ENCODE measurements at regions not wholly inside any gene's neighbourhood (a gene's known extent, or its start where the extent isn't known, plus 50 kb on each side); places are given as distances from the start of the nearest gene placed in this dataset.

DNA sequence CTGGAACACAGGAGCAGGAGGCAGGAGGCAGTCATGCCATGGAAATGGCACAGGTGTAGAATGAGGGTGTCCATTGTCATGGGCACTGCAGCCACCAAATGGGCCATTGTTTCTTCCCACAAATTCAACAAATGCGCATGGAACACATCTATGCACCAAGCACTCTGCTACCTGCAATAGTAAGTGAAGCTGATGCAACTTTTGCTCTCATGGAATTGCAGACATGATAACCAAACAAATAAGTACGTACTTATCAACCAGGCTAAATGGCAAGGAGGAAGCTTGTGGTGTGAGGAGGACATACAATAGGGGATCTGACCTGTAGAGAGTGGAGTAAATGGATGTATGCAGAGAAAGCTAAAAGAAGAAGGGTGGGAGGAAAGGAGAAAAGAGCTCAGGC, 116.8 kb downstream of the TRIM36 start:
- TF ChIP-seq POLR2AphosphoS5 (IDR thresholded peaks at IDR 0.05; ENCODE audit: borderline replicate concordance, low read depth, low read length): no peak
- TF ChIP-seq EZH2 (IDR thresholded peaks at IDR 0.05): no peak
- TF ChIP-seq FOXP2 (optimal IDR thresholded peaks at IDR 0.05; ENCODE audit: control extremely low read depth, extremely low read length, insufficient read depth): no peak
